ENCODE measurements at regions not wholly inside any gene's neighbourhood (a gene's known extent, or its start where the extent isn't known, plus 50 kb on each side); places are given as distances from the start of the nearest gene placed in this dataset.

DNA sequence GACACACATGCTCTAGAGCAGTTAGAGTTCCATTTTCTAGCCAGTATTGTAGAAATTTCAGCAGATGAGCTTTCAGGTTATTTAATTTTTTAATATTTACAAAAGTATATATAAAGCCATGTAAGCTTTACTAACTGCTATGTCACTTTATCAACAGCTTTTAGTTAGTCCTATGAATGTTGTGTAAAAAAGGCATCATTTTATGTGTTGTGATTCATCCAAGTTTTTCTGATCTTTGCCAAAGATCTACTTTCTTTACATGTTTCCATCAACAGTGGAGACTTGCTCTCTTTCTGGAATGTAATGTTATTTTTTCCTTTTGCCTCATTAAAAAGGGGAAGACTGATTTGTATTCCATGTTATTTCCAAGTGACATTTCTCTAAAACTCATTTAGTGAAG, 125.2 kb upstream of the TFPI start:
- TF ChIP-seq EZH2phosphoT487 (IDR thresholded peaks at IDR 0.05; ENCODE audit: borderline replicate concordance, low read depth, low read length): no peak
- TF ChIP-seq, protein P1, sequence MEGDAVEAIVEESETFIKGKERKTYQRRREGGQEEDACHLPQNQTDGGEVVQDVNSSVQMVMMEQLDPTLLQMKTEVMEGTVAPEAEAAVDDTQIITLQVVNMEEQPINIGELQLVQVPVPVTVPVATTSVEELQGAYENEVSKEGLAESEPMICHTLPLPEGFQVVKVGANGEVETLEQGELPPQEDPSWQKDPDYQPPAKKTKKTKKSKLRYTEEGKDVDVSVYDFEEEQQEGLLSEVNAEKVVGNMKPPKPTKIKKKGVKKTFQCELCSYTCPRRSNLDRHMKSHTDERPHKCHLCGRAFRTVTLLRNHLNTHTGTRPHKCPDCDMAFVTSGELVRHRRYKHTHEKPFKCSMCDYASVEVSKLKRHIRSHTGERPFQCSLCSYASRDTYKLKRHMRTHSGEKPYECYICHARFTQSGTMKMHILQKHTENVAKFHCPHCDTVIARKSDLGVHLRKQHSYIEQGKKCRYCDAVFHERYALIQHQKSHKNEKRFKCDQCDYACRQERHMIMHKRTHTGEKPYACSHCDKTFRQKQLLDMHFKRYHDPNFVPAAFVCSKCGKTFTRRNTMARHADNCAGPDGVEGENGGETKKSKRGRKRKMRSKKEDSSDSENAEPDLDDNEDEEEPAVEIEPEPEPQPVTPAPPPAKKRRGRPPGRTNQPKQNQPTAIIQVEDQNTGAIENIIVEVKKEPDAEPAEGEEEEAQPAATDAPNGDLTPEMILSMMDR (conservative IDR thresholded peaks at IDR 0.05; ENCODE audit: low read length): no peak
- no peaks in the 10 kb centered on the region for H3K79me2 ChIP-seq (ENCODE audit: insufficient read depth, low read depth, low read length)
- no TSS peak for BruUV-seq (replicated peaks)

DNA sequence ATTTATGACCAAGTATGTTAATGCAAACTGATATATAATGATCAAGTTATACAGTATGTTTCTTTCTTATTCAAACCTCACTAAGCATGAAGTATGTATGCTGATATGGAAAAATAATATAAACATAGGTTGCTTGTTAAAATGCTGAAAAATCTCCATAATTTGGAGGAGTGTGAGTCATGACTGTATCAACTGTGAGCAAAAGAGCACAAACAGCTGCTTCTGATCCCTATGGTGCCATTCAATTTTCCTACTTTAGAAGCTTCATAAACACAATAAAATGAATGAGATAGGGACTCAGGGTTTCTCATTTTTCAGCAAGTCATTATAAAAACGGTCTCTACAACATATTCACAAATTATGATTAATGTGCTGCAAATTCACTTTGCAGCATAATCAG, 129.9 kb upstream of the TFPI start:
- no TSS peak for BruUV-seq (replicated peaks)
- no peaks in the 10 kb centered on the region for H3K9me2 ChIP-seq (ENCODE audit: insufficient read depth, low read length)
- ChIA-PET CTCF (ENCODE audit: unreplicated experiment) (no interaction called here), POLR2A (no interaction called here)
- intact Hi-C loops (cut with micrococcal nuclease; ENCODE audit: unreplicated experiment): no loop called here
- no peaks in the 10 kb centered on the region for H3K9me3 ChIP-seq (ENCODE audit: low read length)
- H3K4me1 ChIP-seq (ENCODE audit: insufficient read depth, low read length, poor library complexity, severe bottlenecking): no peaks in the 10 kb centered on the region
- TF ChIP-seq EZH2phosphoT487 (IDR thresholded peaks at IDR 0.05; ENCODE audit: borderline replicate concordance, low read depth, low read length): no peak
- TF ChIP-seq, protein P1 (conservative IDR thresholded peaks at IDR 0.05; ENCODE audit: low read length): no peak
- H2AFZ ChIP-seq (ENCODE audit: low read length): no peak overlapping the region
- no peaks in the 10 kb centered on the region for H3K79me2 ChIP-seq (ENCODE audit: insufficient read depth, low read depth, low read length)
- no peak for DNase-seq (ENCODE audit: low spot score)
- H3K27ac ChIP-seq (ENCODE audit: low read depth, low read length, poor library complexity, severe bottlenecking): no peak overlapping the region
- H3K4me2 ChIP-seq (ENCODE audit: low read length): no peak overlapping the region
- H3K36me3 ChIP-seq (ENCODE audit: insufficient read depth, low read length): no peaks in the 10 kb centered on the region
- H3K4me3 ChIP-seq (ENCODE audit: low read depth, low read length, poor library complexity, severe bottlenecking): no peak overlapping the region
- no peaks in the 10 kb centered on the region for H4K20me1 ChIP-seq (ENCODE audit: insufficient read depth, low read length)

More for the DNA sequence above, 125.2 kb upstream of the TFPI start:
- no peak overlapping the region for H3K4me3 ChIP-seq (ENCODE audit: low read depth, low read length, poor library complexity, severe bottlenecking)
- ChIA-PET CTCF (ENCODE audit: unreplicated experiment) (no interaction called here), POLR2A (interaction anchor here (0.6 to 1.1 kb wide), 2 partner anchors 8 to 22 kb away, joined by 3 to 4 read pairs; no protein-coding TSS in a partner anchor)
- H3K9me2 ChIP-seq (ENCODE audit: insufficient read depth, low read length): no peaks in the 10 kb centered on the region
- H3K9me3 ChIP-seq (ENCODE audit: low read length): no peaks in the 10 kb centered on the region
- H3K4me1 ChIP-seq (ENCODE audit: insufficient read depth, low read length, poor library complexity, severe bottlenecking): no peaks in the 10 kb centered on the region
- intact Hi-C loops (cut with micrococcal nuclease; ENCODE audit: unreplicated experiment): no loop called here
- DNase-seq (ENCODE audit: low spot score): no peak
- H2AFZ ChIP-seq (ENCODE audit: low read length): no peak overlapping the region
- no peak overlapping the region for H3K27ac ChIP-seq (ENCODE audit: low read depth, low read length, poor library complexity, severe bottlenecking)
- no peaks in the 10 kb centered on the region for H3K36me3 ChIP-seq (ENCODE audit: insufficient read depth, low read length)
- H4K20me1 ChIP-seq (ENCODE audit: insufficient read depth, low read length): no peaks in the 10 kb centered on the region
- H3K4me2 ChIP-seq (ENCODE audit: low read length): no peak overlapping the region

DNA sequence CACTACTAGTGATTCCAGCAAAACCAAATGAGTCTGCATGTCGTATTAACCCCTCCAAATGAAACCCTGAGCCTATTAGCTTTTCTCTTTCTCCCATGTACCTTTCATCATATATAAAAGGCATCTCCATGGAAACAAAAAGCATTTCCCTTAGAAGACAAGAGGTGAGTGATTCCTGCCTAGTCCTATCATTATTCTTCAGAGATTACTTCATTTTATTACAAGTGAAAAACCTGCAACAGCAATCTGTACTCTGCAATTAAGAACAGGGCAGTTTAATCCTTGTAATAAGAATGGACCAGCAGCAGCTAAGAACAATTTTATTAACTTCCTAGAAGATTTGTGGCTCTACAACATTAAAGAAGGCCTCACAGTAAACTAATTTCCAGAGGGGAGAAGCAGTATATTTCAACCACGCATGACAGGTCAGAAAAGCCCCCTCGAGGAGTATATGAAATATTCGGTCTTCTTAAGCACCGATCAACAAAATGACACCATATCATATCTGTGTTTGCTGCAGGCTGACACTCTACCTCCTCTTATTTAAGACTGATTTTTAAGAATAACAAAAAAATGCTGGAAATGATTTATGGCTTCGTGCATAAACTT, 132.3 kb upstream of the TFPI start:
- no peaks in the 10 kb centered on the region for H3K4me1 ChIP-seq (ENCODE audit: insufficient read depth, low read length, poor library complexity, severe bottlenecking)
- no peak overlapping the region for H3K4me2 ChIP-seq (ENCODE audit: low read length)
- H3K9me3 ChIP-seq (ENCODE audit: low read length): no peaks in the 10 kb centered on the region
- H3K79me2 ChIP-seq (ENCODE audit: insufficient read depth, low read depth, low read length): no peaks in the 10 kb centered on the region
- ChIA-PET POLR2A (interaction anchor here (0.5 kb wide), 1 partner anchor 49 kb away, joined by 3 read pairs; no protein-coding TSS in a partner anchor), CTCF (ENCODE audit: unreplicated experiment) (no interaction called here)
- H3K27ac ChIP-seq (ENCODE audit: low read depth, low read length, poor library complexity, severe bottlenecking): no peak overlapping the region
- H4K20me1 ChIP-seq (ENCODE audit: insufficient read depth, low read length): no peaks in the 10 kb centered on the region
- H3K4me3 ChIP-seq (ENCODE audit: low read depth, low read length, poor library complexity, severe bottlenecking): no peak overlapping the region
- no peaks in the 10 kb centered on the region for H3K9me2 ChIP-seq (ENCODE audit: insufficient read depth, low read length)
- TF ChIP-seq EZH2phosphoT487 (IDR thresholded peaks at IDR 0.05; ENCODE audit: borderline replicate concordance, low read depth, low read length): no peak
- TF ChIP-seq, protein P1 (conservative IDR thresholded peaks at IDR 0.05; ENCODE audit: low read length): no peak
- no peaks in the 10 kb centered on the region for H3K36me3 ChIP-seq (ENCODE audit: insufficient read depth, low read length)
- intact Hi-C loops (cut with micrococcal nuclease; ENCODE audit: unreplicated experiment): no loop called here
- H2AFZ ChIP-seq (ENCODE audit: low read length): no peak overlapping the region
- BruUV-seq (replicated peaks): no TSS peak
- no peak for DNase-seq (ENCODE audit: low spot score)

All from OCI-LY7 (cell line).